BJ (cell line): ENCODE measurements at regions not wholly inside any gene's neighbourhood (a gene's known extent, or its start where the extent isn't known, plus 50 kb on each side); places are given as distances from the start of the nearest gene placed in this dataset.

Experiments
- CTCF ChIA-PET: fragments of 350-600 bp; formaldehyde crosslinking; extraction: SDS; loops from one replicate; lab custom pipeline; 2021; ENCODE audit warnings: antibody characterized with exemption, inconsistent platforms; lab: Yijun Ruan, JAX
- POLR2A ChIA-PET: fragments of 300-600 bp; sonication (Branson Sonifier 250); formaldehyde crosslinking; extraction: SDS; loops from one replicate; lab custom pipeline; 2021; ENCODE audit warnings: antibody characterized with exemption; lab: Charles Lee
- DNase-seq: peaks from one replicate; pipeline ENCODE4 v3.0.0-alpha.2; 2011; ENCODE audit warnings: low read depth
- H3K27me3 ChIP-seq: 2 replicates; pipeline ENCODE4 v1.6.0; 2011; ENCODE audit warnings: low read length; ENCODE audit not compliant: control insufficient read depth, insufficient read depth
- H3K36me3 ChIP-seq: 2 replicates; pipeline ENCODE4 v1.5.1; 2011; ENCODE audit warnings: low read length; ENCODE audit not compliant: control insufficient read depth, insufficient read depth
- H3K4me3 ChIP-seq: 2 replicates; pipeline ENCODE4 v1.5.1; 2011; ENCODE audit warnings: low read depth, mild to moderate bottlenecking, control low read depth, low read length
- CTCF ChIP-seq: IDR thresholded peaks from 2 replicates; pipeline ENCODE4 v1.5.1; 2011; ENCODE audit warnings: low read depth, mild to moderate bottlenecking, control low read depth, inconsistent platforms, low read length, moderate library complexity; ENCODE audit not compliant: insufficient read depth

DNA sequence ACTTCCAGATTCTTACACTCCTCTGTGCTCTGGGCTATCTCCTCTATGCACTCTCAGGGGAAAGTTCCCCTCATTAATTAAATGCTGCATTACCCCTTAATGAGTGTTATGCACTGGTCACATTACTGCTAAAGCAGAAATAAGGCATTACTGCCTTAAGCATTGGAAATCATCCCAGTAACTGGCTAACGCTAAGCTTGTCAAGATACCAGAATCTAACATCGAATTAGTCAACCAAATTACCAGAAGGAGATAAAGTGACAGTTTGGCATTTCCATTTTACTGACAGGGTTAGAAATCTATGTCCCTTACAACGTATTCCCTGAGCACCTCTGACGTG is 69.5 kb upstream of the FAM169A start:
- Histone ChIP-seq H3K36me3 (no peaks in the 10 kb centered on the region), H3K4me3 (no peak overlapping the region), H3K27me3 (no peaks in the 10 kb centered on the region)
- ChIA-PET POLR2A (interaction anchor here (0.5 to 0.6 kb wide), 2 partner anchors 417 to 574 kb away, joined by 7 to 15 read pairs; no protein-coding TSS in a partner anchor), CTCF (interaction anchor here (0.5 to 2.8 kb wide), 10 partner anchors 9 to 327 kb away, joined by 3 to 23 read pairs (median 8); no protein-coding TSS in a partner anchor)
- no peak for DNase-seq
- no peak for TF ChIP-seq CTCF

DNA sequence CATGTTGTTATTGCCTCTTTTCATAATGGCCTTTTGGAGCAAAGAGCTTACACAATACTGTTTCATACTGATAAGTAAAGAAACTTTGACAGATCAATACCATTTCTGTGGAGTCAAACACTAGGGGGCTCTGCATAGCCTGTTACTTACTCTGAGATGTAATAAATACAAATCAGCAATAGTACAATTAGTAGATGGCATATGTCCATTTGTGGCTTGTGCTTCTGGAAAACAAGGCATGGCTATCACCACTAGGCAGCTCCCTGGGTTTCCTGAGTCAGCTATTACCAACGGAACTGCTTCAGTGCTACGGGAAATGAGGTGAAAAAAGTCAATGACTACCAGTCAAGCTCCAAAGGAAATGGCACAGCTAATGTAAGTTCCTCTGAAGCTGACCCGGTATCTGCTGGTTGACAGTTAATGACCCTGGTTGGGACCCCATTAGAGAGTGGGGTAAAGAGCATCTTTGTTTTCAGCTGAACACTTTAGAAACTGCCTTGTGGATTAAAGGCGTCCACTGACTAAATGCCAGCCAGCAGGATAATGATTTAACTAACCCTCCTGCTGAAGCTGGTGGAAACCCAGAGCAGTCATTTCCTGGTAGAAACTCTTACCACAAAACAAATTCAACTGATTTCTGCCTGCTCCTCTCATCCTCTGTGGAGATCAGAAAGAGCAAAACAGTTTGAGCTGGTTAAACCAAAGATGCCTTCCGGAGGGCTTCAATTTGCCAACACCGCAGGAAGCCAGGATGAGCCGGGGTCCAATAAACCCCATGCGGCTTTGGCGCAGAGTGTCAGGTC is 69.0 kb upstream of the FAM169A start:
- no peak overlapping the region for H3K4me3 ChIP-seq
- ChIA-PET POLR2A (interaction anchor here (0.5 to 0.6 kb wide), 3 partner anchors 417 to 1371 kb away, joined by 7 to 15 read pairs (median 8); no protein-coding TSS in a partner anchor), CTCF (interaction anchor here (0.5 to 2.8 kb wide), 16 partner anchors 9 to 327 kb away, joined by 3 to 23 read pairs (median 5); no protein-coding TSS in a partner anchor)
- H3K36me3 ChIP-seq, result no peaks in the 10 kb centered on the region
- no peaks in the 10 kb centered on the region for H3K27me3 ChIP-seq
- peak; percentile 53 for DNase-seq
- TF ChIP-seq CTCF, result peak; percentile 54

DNA sequence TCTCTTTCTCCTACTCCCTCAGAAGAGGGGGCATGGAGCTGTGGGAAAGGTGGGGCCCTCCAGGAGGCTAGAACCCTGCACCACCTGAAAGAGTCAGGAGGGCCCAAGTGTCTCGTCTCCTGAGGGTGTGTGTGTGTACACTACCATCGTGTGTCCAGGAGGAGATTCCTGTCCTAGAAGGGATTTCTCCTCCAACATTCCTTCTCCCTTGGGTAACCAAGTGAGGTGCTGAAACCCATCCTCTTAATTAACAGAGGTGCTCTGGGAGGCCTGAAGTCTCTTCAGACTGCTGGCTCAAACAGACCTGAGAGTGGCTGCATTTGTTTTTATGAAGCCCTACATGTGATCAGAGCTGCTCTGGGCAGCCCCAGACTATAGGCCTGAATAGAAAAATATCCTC is 61.1 kb upstream of the FAM169A start:
- CTCF ChIA-PET, result interaction anchor here (0.6 to 2.9 kb wide), 3 partner anchors 8 to 368 kb away, joined by 3 to 23 read pairs (median 4); no protein-coding TSS in a partner anchor
- POLR2A ChIA-PET, result no interaction called here
- DNase-seq, result no peak
- TF ChIP-seq CTCF, result no peak
- no peaks in the 10 kb centered on the region for H3K36me3 ChIP-seq
- H3K27me3 ChIP-seq, result no peaks in the 10 kb centered on the region
- no peak overlapping the region for H3K4me3 ChIP-seq

DNA sequence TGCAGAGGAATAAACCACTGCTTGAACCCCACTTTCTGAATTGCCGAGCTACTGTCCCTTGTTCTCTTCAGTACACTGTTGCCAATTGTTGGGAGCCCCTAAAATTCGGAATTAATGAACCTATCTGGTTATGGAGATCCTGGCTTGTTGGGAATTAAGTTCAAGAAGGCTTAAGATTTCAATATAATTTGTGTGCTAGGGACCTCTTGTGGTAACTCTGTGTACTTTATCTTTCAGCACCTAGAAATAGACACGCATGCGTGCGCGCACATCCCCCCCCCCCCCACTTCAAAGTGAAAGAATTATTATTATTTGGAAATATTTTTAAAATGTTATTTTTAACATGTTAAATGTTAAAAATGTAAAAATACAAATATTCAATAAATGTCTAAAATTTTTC is 53.3 kb upstream of the FAM169A start:
- ChIA-PET POLR2A (no interaction called here), CTCF (interaction anchor here (0.9 to 7.4 kb wide), 5 partner anchors 8 to 1017 kb away, joined by 3 to 48 read pairs (median 4); no protein-coding TSS in a partner anchor)
- Histone ChIP-seq H3K27me3 (0 out of 2 replicates have a peak, but pooled peaks cover 1% of the 10 kb centered on the region), H3K4me3 (no peak overlapping the region), H3K36me3 (no peaks in the 10 kb centered on the region)
- TF ChIP-seq CTCF, result peak; percentile 57
- no peak for DNase-seq

DNA sequence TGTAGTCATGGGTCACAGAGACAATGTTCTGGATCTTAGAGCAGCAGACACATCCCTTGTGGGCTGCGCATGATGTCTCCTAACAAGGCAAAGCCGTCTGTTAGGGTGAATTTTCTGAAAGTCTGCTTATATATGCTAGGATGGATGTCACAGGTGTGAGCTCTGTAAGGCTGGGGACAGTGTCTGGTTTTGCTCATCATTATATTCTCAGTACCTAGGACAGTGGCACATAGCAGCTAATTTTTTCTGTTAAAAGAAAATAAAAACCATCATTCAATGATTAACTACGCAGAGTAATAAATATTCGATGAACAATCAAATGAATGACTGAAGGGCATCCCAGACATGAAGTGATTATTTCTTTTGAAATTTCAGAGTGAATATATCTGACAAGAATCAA is 52.9 kb upstream of the FAM169A start:
- CTCF ChIA-PET, result interaction anchor here (0.9 to 7.4 kb wide), 6 partner anchors 8 to 246 kb away, joined by 3 to 48 read pairs (median 4); partner anchors contain the start of genes GFM2 and NSA2
- DNase-seq, result no peak
- POLR2A ChIA-PET, result no interaction called here
- no peak overlapping the region for H3K4me3 ChIP-seq
- no peak for TF ChIP-seq CTCF
- 0 out of 2 replicates have a peak, but pooled peaks cover 1% of the 10 kb centered on the region for H3K27me3 ChIP-seq
- no peaks in the 10 kb centered on the region for H3K36me3 ChIP-seq
